RCC 7860 (cell line): ENCODE measurements at regions not wholly inside any gene's neighbourhood (a gene's known extent, or its start where the extent isn't known, plus 50 kb on each side); places are given as distances from the start of the nearest gene placed in this dataset.

Experiments
- DNase-seq: peaks from one replicate; pipeline ENCODE4 v3.0.0-alpha.2; 2015; ENCODE audit warnings: low spot score
- FAIRE-seq: peaks from 2 replicates; lab custom pipeline; 2012; peaks lifted over from hg19 to GRCh38; lab: Jason Lieb, UNC

- FAIRE-seq (no peak), DNase-seq (no peak)
These were observed 54.0 kb upstream of the PRPS1L1 start for GRCh38 chr7:18081617-18082016.

DNA sequence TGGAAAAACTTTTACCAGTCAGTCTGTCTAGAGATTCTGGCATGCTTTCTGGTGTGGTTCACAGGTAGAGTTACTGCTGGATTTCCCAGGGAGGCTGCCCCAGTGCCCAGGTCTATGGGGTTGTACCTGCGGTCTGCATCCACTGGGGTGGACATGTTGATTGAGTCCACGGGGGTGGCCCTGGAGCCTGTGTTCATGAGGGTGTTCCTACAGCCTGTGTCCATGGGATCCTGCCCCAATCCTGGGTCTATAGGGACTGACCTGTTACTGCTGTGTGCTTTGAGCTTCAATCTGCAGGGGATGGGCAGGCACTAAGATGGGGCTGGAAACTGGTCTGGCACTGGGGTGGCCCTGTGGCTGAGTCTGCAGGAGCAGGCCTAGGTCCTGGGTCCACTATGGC lies 54.5 kb upstream of the PRPS1L1 start:
- DNase-seq: no peak
- no peak for FAIRE-seq

GRCh38 chr7:18086165-18087025 lies 58.7 kb upstream of the PRPS1L1 start:
- FAIRE-seq: no peak

DNA sequence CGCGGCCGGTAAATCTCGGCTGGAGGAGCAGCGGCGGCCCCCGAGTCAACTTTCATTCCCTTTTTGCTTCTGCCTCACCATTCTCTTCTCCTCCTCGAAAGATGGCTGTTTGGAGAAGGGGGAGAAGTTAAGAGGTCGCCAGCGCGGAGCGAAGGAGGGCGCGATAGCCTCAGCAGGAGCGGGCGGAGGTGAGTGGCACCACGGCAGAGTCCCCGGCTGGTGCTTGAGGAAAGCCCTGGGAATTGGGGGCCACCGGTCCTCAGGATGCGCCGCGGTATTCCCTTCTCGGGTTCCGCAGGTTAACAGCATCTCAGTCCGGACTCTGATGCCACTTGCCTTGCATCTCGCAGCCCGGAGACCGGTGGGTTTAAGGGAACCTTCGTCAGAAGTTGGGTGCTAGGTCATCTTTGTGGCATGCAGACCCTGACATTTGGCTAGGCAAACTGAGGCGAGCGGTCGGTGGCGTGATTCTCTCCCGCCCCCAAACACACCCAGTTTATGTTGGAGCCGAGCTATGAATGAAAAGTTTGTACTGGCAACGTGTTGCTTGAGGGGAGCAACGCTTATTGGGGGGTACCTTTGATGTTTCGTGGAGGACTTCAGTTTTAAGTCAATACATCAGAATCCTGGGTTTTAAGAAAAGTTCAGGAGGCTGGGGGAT lies 59.5 kb upstream of the PRPS1L1 start:
- no peak for DNase-seq

More at GRCh38 chr7:18086165-18087025, 58.7 kb upstream of the PRPS1L1 start:
- DNase-seq: no peak

DNA sequence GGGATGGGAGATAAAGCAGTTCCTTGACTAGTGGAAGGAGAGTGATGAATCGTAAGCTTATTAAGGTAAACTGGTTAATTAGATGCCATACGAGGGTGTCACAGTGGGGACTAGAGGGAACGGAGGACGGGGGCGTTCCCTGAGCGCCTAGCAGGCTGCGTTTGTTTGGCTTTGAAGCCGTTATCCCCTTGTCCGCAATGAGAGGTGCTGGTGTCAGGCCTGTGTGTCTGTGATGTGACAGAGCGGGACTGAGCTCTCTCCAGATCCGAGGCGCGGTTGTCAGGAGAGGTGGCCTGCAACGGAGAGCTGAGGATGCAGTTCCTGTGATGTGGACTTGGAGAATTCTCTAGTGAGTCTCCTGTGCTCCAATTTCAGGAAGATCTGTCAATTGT lies 60.0 kb upstream of the PRPS1L1 start:
- FAIRE-seq (no peak), DNase-seq (no peak)

More for the DNA sequence above, 59.5 kb upstream of the PRPS1L1 start:
- no peak for FAIRE-seq

DNA sequence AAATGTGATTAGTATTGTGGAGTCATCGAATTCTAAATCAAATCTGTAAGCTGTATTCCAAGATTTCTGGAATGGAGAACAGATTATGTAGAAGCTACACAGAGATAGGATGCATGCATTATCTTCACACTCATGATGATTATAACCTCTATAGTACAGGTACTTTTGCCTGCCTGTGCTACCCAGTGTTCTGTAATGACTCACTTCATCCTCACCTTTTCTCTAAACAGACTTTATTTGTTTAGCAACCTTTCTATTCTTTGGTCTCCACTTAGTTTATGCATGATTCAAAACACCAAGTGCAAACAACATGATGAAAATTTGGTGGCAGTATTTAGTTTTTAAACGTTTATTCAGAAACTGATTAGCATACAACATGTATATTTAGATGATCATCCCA lies 68.4 kb upstream of the PRPS1L1 start:
- DNase-seq (no peak), FAIRE-seq (no peak)

DNA sequence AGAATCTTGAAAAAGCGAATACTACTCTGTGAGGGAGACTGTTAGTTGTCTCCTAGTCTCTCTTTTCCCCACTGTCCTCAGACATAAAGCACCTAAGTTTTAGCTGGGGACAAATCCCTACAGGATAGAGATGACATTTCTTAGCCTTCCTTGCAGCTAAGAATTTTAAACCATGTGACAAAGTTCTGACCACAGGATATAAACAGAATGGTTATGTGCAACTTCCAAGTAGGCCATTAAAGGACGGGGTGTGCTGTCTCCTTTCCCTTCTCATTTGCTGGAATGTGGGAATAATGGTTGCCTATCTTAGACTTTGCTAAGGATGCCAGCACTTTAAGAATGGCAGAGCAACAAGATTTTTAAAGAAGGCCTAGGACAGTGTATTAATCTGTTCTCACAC lies 74.9 kb upstream of the PRPS1L1 start:
- DNase-seq: no peak
- no peak for FAIRE-seq

GRCh38 chr7:18103436-18104218 lies 76.0 kb upstream of the PRPS1L1 start:
- DNase-seq: no peak
- no peak for FAIRE-seq

DNA sequence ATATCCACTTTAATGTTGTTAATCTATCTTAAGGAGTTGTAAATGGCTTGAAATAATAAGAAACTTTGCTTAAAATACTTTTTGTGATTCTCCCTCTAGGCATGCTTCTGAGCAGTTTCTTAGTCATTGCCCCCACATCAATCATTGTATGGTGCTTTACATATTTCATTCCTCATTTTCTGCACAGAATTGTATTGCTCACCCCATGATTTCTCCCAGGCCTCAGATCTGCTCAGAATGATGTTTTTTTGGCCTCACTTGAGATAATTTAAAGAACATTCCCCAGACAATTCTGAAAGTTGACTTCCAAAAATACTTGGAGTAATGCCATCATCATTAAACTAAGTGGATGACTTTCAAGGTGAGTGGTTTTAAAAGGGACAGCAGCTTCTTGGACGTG lies 82.1 kb upstream of the PRPS1L1 start:
- no peak for FAIRE-seq
- no peak for DNase-seq

DNA sequence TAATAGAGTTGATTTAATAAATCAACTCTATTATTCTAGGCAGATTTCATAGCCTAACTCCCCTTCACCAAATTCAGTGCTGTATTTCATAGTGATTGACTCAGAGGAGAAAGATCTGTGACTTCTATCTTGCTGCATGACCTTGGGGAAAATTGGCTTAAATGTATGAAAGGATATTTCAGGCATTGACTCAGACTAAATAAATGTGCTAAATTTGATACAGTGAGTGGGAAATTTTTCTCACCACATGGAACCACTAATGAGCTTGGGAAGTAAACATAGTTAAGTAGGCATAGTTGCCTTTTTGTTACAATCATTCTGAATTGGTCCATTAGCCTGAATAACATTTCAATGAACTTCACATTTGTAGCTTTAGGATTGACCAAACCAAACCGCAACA lies 89.0 kb upstream of the PRPS1L1 start:
- DNase-seq (no peak), FAIRE-seq (no peak)

GRCh38 chr7:18117482-18117881 lies 89.8 kb upstream of the PRPS1L1 start:
- no peak for DNase-seq
- FAIRE-seq: no peak

GRCh38 chr7:18119985-18120384 lies 92.3 kb upstream of the PRPS1L1 start:
- no peak for FAIRE-seq
- no peak for DNase-seq

- DNase-seq (no peak), FAIRE-seq (no peak)
These were observed 96.0 kb upstream of the PRPS1L1 start for GRCh38 chr7:18123508-18124239.

DNA sequence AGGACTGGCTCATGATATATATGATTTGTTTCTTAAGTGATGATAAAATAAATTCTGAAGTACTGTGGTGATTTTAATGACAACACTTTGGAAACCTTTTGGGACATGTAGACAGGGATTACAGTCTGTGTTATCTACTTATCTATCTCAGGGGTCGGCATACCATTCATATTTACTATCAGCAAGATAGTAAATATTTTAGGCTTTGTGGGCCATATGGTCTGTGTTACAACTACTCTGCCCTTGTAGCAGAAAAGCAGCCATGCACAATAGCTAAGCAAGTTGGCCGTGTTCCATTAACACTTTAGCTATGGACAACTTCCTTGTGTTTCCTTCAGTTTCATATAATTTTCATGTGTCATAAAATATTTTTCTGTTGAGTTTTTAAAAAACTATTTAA lies 97.8 kb upstream of the PRPS1L1 start:
- FAIRE-seq (no peak), DNase-seq (no peak)

DNA sequence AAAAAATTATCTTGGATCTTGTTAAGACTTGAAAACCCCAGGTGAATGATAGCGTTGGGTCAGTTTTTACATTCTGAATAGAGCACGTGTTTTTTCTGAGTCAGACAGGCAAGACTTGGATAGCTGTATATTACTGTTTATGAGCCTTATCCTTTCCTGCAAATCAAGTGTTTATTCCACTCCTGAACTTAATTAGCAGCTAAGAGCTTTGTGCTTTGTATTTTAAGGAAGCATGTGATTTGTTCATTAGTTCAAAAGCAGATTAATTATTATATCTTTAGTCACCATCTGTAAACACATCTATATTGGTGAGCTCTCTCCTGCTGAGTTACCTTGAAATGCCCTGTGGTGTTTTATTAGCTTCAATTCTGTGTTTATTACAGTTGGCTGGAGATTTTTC lies 98.6 kb upstream of the PRPS1L1 start:
- DNase-seq (no peak), FAIRE-seq (no peak)

- no peak for FAIRE-seq
- DNase-seq: no peak
These were observed 101.2 kb upstream of the PRPS1L1 start for GRCh38 chr7:18128846-18129245.

- DNase-seq (no peak), FAIRE-seq (no peak)
These were observed 105.2 kb upstream of the PRPS1L1 start for GRCh38 chr7:18132811-18133210.

- DNase-seq (no peak), FAIRE-seq (no peak)
These were observed 106.3 kb upstream of the PRPS1L1 start for GRCh38 chr7:18133921-18134320.

GRCh38 chr7:18140943-18141342 lies 113.3 kb upstream of the PRPS1L1 start:
- DNase-seq: no peak
- FAIRE-seq: no peak

DNA sequence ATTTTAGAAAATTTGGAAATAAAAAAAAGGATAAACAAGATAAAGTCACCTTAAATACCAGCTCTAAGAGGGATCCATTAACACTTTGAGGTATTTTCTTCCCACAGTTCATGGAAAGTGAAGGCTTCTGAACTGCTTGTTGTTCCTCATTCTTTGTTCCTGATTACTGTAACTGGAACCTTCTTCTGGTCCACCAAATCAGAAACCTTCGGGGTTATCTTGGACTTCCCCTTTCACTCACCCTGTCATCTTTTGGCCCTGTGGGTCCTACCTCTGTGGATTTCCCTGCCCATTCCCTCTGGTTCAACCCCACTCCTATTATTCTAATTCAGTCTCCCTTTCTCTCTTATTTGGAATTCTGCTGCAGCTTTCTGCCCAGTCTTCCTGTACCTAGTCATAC lies 116.5 kb upstream of the PRPS1L1 start:
- no peak for DNase-seq
- no peak for FAIRE-seq

DNA sequence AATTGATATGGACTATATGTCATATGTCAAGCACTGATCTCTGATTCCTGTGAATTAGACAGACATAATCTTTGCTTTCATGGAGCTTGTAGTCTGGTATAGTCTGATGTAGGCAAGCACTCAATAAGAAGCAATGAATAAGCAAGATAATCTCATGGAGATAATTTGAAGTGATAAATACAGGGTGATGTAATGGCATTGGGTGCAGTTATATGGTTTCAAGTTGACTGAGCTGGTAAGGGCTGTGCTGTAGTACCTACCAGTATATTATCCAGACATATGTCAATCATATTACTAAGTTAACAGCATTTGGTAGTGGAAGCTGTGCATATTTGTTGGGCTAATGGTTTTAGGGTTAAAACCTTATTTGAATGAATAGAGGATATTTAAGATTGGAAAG lies 117.5 kb upstream of the PRPS1L1 start:
- FAIRE-seq (no peak), DNase-seq (no peak)
